HepG2 (cell line): ENCODE measurements at regions not wholly inside any gene's neighbourhood (a gene's known extent, or its start where the extent isn't known, plus 50 kb on each side); places are given as distances from the start of the nearest gene placed in this dataset.

Source experiments
- DDIT3 ChIP-seq: sonication (generic); formaldehyde crosslinking; IDR thresholded peaks from 2 replicates; pipeline ENCODE4 v1.4.0; 2020; ENCODE audit warnings: mild to moderate bottlenecking, missing genetic modification reagents
- EP300 ChIP-seq, 3 experiments: sonication (generic) in 1 of 3; formaldehyde crosslinking in 1 of 3; IDR thresholded peaks; 2 replicates each; pipeline versions ENCODE4 v1.5.1 to v1.6.1; 2011 to 2020; ENCODE audit warnings: low read depth in 2 of 3, low read length in 2 of 3, borderline replicate concordance in 1 of 3, improper control_type of control experiment in 1 of 3, mild to moderate bottlenecking in 1 of 3, missing genetic modification reagents in 1 of 3, moderate library complexity in 1 of 3
- FOXA3 ChIP-seq: IDR thresholded peaks from 2 replicates; pipeline ENCODE4 v1.6.1; 2016; ENCODE audit warnings: missing genetic modification reagents, missing compliant biosample characterization
- GATAD2A ChIP-seq: IDR thresholded peaks from 2 replicates; pipeline ENCODE4 v1.6.1; 2016
- ISL2 ChIP-seq: sonication (generic); formaldehyde crosslinking; IDR thresholded peaks from 2 replicates; pipeline ENCODE4 v1.5.0; 2020; ENCODE audit warnings: missing genetic modification reagents
- KDM6A ChIP-seq: IDR thresholded peaks from 2 replicates; pipeline ENCODE4 v1.6.1; 2016; ENCODE audit warnings: low read depth
- KMT2A ChIP-seq: sonication (generic); formaldehyde crosslinking; IDR thresholded peaks from 2 replicates; pipeline ENCODE4 v1.4.0; 2020; ENCODE audit warnings: missing genetic modification reagents
- MED1 ChIP-seq: sonication (generic); formaldehyde crosslinking; IDR thresholded peaks from 2 replicates; pipeline ENCODE4 v1.4.0; 2020; ENCODE audit warnings: missing genetic modification reagents
- NCOA2 ChIP-seq: sonication (generic); formaldehyde crosslinking; IDR thresholded peaks from 2 replicates; pipeline ENCODE4 v1.8.0; 2022; ENCODE audit warnings: inconsistent platforms
- RBM22 ChIP-seq: fragments of 200-400 bp; formaldehyde crosslinking; optimal IDR thresholded peaks from 2 replicates; pipeline ENCODE3; 2017; ENCODE audit warnings: mild to moderate bottlenecking, low read length, moderate library complexity
- SMAD3 ChIP-seq: sonication (generic); formaldehyde crosslinking; IDR thresholded peaks from 2 replicates; pipeline ENCODE4 v1.4.0; 2020; ENCODE audit warnings: missing genetic modification reagents
- ZFAT ChIP-seq: sonication (generic); formaldehyde crosslinking; conservative IDR thresholded peaks from 2 replicates; pipeline ENCODE4 v1.8.1; 2023; ENCODE audit warnings: missing genetic modification reagents, inconsistent platforms
- ZNF281 ChIP-seq: sonication (generic); formaldehyde crosslinking; IDR thresholded peaks from 2 replicates; pipeline ENCODE4 v1.4.0; 2020; ENCODE audit warnings: missing genetic modification reagents, borderline replicate concordance
- TF ChIP-seq, protein P1 (sequence below): IDR thresholded peaks from 2 replicates; pipeline ENCODE4 v1.4.0; 2020; ENCODE audit warnings: mild to moderate bottlenecking, missing genetic modification reagents
- TF ChIP-seq, protein P2 (sequence below): sonication (generic); formaldehyde crosslinking; IDR thresholded peaks from 2 replicates; pipeline ENCODE4 v1.5.0; 2020; ENCODE audit warnings: mild to moderate bottlenecking, missing genetic modification reagents

GRCh38 chr10:28949005-28950004, 272.0 kb downstream of the BAMBI start (continued):
- TF ChIP-seq NCOA2 (CRISPR knock-in tag) (peak; percentile 70), ZFAT (CRISPR knock-in tag) (no peak), KMT2A (CRISPR knock-in tag) (no peak), DDIT3 (peak; percentile 97), FOXA3 (peak; percentile 42; the same call in 1 of the 2 replicates), KDM6A (CRISPR knock-in tag) (0 out of 2 replicates have a peak, but pooled peaks have one; percentile 19), EP300 (IDR thresholded peaks at IDR 0.05; ENCODE audit: low read depth in 2 of 2, low read length in 2 of 2) (peak in 1 of 2 experiments; percentile 61; a peak in 1 of 4 replicates), EP300 (CRISPR knock-in tag; IDR thresholded peaks at IDR 0.05; ENCODE audit: borderline replicate concordance) (peak; percentile 49; the same call in 1 of the 2 replicates), ZNF281 (CRISPR knock-in tag) (no peak), RBM22 (no peak), SMAD3 (CRISPR knock-in tag) (peak; percentile 67; the same call in 1 of the 2 replicates), GATAD2A (CRISPR knock-in tag) (peak; percentile 68; the same call in 1 of the 2 replicates), ISL2 (peak; percentile 50; the same call in 1 of the 2 replicates), MED1 (CRISPR knock-in tag) (peak; percentile 71)
- TF ChIP-seq, protein P1, sequence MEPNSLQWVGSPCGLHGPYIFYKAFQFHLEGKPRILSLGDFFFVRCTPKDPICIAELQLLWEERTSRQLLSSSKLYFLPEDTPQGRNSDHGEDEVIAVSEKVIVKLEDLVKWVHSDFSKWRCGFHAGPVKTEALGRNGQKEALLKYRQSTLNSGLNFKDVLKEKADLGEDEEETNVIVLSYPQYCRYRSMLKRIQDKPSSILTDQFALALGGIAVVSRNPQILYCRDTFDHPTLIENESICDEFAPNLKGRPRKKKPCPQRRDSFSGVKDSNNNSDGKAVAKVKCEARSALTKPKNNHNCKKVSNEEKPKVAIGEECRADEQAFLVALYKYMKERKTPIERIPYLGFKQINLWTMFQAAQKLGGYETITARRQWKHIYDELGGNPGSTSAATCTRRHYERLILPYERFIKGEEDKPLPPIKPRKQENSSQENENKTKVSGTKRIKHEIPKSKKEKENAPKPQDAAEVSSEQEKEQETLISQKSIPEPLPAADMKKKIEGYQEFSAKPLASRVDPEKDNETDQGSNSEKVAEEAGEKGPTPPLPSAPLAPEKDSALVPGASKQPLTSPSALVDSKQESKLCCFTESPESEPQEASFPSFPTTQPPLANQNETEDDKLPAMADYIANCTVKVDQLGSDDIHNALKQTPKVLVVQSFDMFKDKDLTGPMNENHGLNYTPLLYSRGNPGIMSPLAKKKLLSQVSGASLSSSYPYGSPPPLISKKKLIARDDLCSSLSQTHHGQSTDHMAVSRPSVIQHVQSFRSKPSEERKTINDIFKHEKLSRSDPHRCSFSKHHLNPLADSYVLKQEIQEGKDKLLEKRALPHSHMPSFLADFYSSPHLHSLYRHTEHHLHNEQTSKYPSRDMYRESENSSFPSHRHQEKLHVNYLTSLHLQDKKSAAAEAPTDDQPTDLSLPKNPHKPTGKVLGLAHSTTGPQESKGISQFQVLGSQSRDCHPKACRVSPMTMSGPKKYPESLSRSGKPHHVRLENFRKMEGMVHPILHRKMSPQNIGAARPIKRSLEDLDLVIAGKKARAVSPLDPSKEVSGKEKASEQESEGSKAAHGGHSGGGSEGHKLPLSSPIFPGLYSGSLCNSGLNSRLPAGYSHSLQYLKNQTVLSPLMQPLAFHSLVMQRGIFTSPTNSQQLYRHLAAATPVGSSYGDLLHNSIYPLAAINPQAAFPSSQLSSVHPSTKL (CRISPR knock-in tag): peak; percentile 60
- TF ChIP-seq, protein P2, sequence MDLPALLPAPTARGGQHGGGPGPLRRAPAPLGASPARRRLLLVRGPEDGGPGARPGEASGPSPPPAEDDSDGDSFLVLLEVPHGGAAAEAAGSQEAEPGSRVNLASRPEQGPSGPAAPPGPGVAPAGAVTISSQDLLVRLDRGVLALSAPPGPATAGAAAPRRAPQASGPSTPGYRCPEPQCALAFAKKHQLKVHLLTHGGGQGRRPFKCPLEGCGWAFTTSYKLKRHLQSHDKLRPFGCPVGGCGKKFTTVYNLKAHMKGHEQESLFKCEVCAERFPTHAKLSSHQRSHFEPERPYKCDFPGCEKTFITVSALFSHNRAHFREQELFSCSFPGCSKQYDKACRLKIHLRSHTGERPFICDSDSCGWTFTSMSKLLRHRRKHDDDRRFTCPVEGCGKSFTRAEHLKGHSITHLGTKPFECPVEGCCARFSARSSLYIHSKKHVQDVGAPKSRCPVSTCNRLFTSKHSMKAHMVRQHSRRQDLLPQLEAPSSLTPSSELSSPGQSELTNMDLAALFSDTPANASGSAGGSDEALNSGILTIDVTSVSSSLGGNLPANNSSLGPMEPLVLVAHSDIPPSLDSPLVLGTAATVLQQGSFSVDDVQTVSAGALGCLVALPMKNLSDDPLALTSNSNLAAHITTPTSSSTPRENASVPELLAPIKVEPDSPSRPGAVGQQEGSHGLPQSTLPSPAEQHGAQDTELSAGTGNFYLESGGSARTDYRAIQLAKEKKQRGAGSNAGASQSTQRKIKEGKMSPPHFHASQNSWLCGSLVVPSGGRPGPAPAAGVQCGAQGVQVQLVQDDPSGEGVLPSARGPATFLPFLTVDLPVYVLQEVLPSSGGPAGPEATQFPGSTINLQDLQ (CRISPR knock-in tag): no peak
